Small intestine (tissue), 7 donors: ENCODE measurements at regions not wholly inside any gene's neighbourhood (a gene's known extent, or its start where the extent isn't known, plus 50 kb on each side); places are given as distances from the start of the nearest gene placed in this dataset.

Experiments used
- DNase-seq, 2 donors: peaks; one replicate each; pipeline versions ENCODE4 v3.0.0 to v3.0.0-alpha.2; 2013
- FAIRE-seq: peaks from 2 replicates; lab custom pipeline; 2012; peaks lifted over from hg19 to GRCh38; lab: Jason Lieb, UNC
- H3K27ac ChIP-seq, 3 donors: one replicate each; pipeline ENCODE4 v1.5.1; 2013; ENCODE audit warnings: low read length in 2 of 3, mild to moderate bottlenecking in 2 of 3, control low read depth in 1 of 3, inconsistent platforms in 1 of 3, low read depth in 1 of 3, moderate library complexity in 1 of 3
- H3K27me3 ChIP-seq, 3 donors: one replicate each; pipeline ENCODE4 v1.6.1; 2013; ENCODE audit warnings: low read length in 3 of 3, inconsistent platforms in 1 of 3; ENCODE audit not compliant: control insufficient read depth in 3 of 3, insufficient read depth in 3 of 3
- H3K36me3 ChIP-seq, 3 donors: one replicate each; pipeline ENCODE4 v1.6.1; 2013; ENCODE audit warnings: low read length in 3 of 3, inconsistent platforms in 1 of 3, low read depth in 1 of 3, mild to moderate bottlenecking in 1 of 3, moderate library complexity in 1 of 3; ENCODE audit not compliant: control insufficient read depth in 3 of 3, insufficient read depth in 2 of 3
- H3K4me1 ChIP-seq, 3 donors: one replicate each; pipeline ENCODE4 v1.6.1; 2013; ENCODE audit warnings: low read length in 2 of 3, inconsistent platforms in 1 of 3, low read depth in 1 of 3, mild to moderate bottlenecking in 1 of 3, moderate library complexity in 1 of 3; ENCODE audit not compliant: control insufficient read depth in 3 of 3, insufficient read depth in 2 of 3
- H3K4me3 ChIP-seq, 3 donors: one replicate each; pipeline ENCODE4 v1.5.1; 2013; ENCODE audit warnings: low read length in 3 of 3, control low read depth in 1 of 3, inconsistent platforms in 1 of 3, low read depth in 1 of 3, mild to moderate bottlenecking in 1 of 3, moderate library complexity in 1 of 3
- H3K9me3 ChIP-seq, 2 donors: one replicate each; pipeline ENCODE4 v1.6.1; 2013; ENCODE audit warnings: low read depth in 1 of 2, low read length in 1 of 2; ENCODE audit not compliant: control insufficient read depth in 2 of 2, insufficient read depth in 1 of 2
- WGBS, 3 donors: extraction: QIAGEN DNeasy Blood & Tissue Kit; methylation state at CpG; one replicate each; pipeline ENCODE4 v1.1.7; 2013; 5-methylcytosine and 5-hydroxymethylcytosine counted together
- donor health status: healthy with polysubstance abuse.
- donor health status: control.
- donor health status: control.
- donor health status: Bipolar disorder and iron deficiency.
- donor health status: healthy.

DNA sequence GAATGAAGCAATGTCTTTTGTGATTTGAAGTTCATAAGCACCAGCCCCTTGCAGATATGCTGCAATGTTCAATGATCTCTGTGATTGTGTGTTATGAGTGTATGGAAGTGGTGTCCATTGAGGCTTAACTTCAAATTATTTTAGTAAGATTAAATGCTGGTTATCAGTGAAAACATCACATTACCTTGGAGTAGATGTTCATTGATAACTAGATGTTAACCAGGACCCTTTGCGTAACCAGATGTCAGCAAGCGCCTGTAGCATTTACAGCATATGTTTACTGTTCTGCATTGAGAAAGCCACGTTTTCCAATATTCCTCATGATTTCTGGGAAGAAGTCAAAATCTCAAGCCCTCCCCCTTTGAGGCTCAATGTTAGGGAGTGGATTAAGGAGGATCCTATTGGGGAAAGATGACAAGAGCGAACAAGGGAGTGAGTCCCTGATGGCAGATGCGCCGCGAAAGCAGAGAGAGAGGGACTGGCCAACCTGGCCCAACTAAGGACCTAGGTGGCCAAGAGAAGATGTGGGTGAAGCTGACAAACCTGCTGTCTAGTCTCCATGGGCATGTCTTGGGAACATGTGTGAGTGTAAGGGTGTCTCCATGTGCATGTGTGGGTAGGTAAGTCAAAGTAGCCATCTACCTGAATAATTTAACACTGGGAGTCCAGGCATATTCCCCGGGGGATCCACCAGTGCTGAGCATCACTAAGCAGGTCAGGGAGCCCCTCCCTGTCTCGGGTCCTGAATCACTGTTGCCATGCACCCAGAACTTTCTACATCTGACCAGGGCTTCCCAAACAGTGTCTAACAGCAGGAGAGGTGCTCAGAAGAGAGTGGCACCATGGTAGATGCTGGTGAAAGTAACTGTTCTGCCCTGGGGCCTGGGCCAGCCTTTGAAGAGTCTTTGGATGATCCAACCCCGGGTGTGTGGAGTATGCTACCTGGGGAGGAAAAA is 141.6 kb upstream of the GDF10 start:
- Histone ChIP-seq H3K27me3 (no peaks in the 10 kb centered on the region), H3K36me3 (no peaks in the 10 kb centered on the region), H3K27ac (no peak overlapping the region), H3K4me3 (no peak overlapping the region), H3K9me3 (peaks cover 0 to 5% of the 10 kb centered on the region in 2 donors), H3K4me1 (no peaks in the 10 kb centered on the region)
- 81 to 85% (median 84%) methylated on average over 10 of the region's 10 CpGs for WGBS, 3 donors
- FAIRE-seq (no peak), DNase-seq (no peak)

DNA sequence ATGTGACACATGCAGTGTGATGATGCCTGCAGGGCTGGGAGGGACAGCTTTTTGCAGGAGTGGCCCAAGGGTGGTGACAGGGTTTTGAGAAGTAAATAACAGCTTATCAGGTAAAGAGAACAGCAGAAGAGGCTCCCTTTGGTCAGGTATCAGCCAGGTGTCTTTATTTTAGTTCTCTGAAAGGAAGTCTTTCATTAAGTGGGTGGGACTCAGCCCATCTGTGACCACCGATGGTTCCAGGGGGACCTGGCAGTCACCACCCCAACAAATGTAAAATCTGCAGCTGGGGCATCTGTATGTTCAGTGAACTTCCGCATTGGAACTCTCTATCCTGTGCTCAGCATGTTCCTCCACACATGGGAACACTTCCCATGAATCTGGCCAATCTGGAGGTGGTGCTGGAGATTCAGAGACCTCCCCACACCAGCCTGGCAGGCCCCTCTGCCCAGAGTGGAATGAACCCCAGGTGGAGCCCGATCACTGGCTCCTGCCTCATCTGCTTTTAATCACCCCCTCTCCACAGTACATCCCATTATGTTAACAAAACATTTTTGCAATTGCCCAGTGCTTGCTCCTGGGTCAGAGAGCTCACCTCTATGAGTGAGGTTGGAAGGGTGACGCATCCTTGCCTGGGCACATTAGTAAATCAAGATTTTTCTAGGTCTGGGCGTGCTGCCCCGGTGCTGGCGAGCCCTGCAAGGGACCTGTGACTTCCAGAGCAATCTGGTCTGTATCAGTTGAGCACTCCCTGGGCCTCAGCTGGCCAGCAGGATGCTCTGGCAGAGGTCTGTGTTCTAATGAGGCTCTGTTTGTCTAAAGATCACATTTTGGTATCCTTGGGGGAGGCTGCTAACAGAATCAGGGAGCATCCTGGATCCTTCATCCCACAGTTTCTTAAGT is 140.4 kb upstream of the GDF10 start:
- FAIRE-seq (no peak), DNase-seq (no peak)
- H3K4me3 ChIP-seq, result no peak overlapping the region
- no peaks in the 10 kb centered on the region for H3K36me3 ChIP-seq
- peaks cover 0 to 5% of the 10 kb centered on the region in 2 donors for H3K9me3 ChIP-seq
- no peak overlapping the region for H3K27ac ChIP-seq
- 75 to 81% (median 78%) methylated on average over 7 of the region's 7 CpGs for WGBS, 3 donors
- H3K27me3 ChIP-seq, result no peaks in the 10 kb centered on the region
- no peaks in the 10 kb centered on the region for H3K4me1 ChIP-seq

- Histone ChIP-seq H3K9me3 (no peaks in the 10 kb centered on the region), H3K4me1 (no peaks in the 10 kb centered on the region), H3K4me3 (no peak overlapping the region), H3K27ac (no peak overlapping the region), H3K27me3 (no peaks in the 10 kb centered on the region), H3K36me3 (no peaks in the 10 kb centered on the region)
- FAIRE-seq (no peak), DNase-seq (no peak)
- WGBS, 3 donors, result 74 to 83% (median 80%) methylated on average over 9 of the region's 9 CpGs
These were observed 139.6 kb upstream of the GDF10 start for GRCh38 chr10:47160261-47160908.

- DNase-seq (no peak), FAIRE-seq (no peak)
- Histone ChIP-seq H3K9me3 (no peaks in the 10 kb centered on the region), H3K4me1 (no peaks in the 10 kb centered on the region), H3K27ac (no peak overlapping the region), H3K36me3 (no peaks in the 10 kb centered on the region), H3K4me3 (no peak overlapping the region), H3K27me3 (no peaks in the 10 kb centered on the region)
- 75 to 86% (median 80%) methylated on average over 4 of the region's 4 CpGs for WGBS, 3 donors
These were observed 139.0 kb upstream of the GDF10 start for GRCh38 chr10:47160967-47161366.

- WGBS, 3 donors, result 20 to 55% (median 26%) methylated on average over 4 of the region's 4 CpGs
- Histone ChIP-seq H3K36me3 (no peaks in the 10 kb centered on the region), H3K4me3 (no peak overlapping the region), H3K4me1 (no peaks in the 10 kb centered on the region), H3K9me3 (no peaks in the 10 kb centered on the region), H3K27me3 (no peaks in the 10 kb centered on the region), H3K27ac (no peak overlapping the region)
- FAIRE-seq, result no peak
- DNase-seq, result no peak
These were observed 138.5 kb upstream of the GDF10 start for GRCh38 chr10:47161465-47161864.

- DNase-seq (no peak), FAIRE-seq (no peak)
- Histone ChIP-seq H3K9me3 (no peaks in the 10 kb centered on the region), H3K4me3 (no peak overlapping the region), H3K27ac (no peak overlapping the region), H3K4me1 (no peaks in the 10 kb centered on the region), H3K36me3 (no peaks in the 10 kb centered on the region), H3K27me3 (no peaks in the 10 kb centered on the region)
- 86 to 89% (median 89%) methylated on average over 9 of the region's 9 CpGs for whole genome bisulfite sequencing, 3 donors
These were observed 135.7 kb upstream of the GDF10 start for GRCh38 chr10:47164126-47164799.

GRCh38 chr10:47164800-47165128 is 135.2 kb upstream of the GDF10 start:
- no peaks in the 10 kb centered on the region for H3K27me3 ChIP-seq
- no peaks in the 10 kb centered on the region for H3K9me3 ChIP-seq
- no peaks in the 10 kb centered on the region for H3K4me1 ChIP-seq
- FAIRE-seq (no peak), DNase-seq (no peak)
- WGBS, 3 donors, result 46 to 63% (median 57%) methylated on average over 3 of the region's 3 CpGs
- no peaks in the 10 kb centered on the region for H3K36me3 ChIP-seq
- H3K27ac ChIP-seq, result no peak overlapping the region
- H3K4me3 ChIP-seq, result no peak overlapping the region
